NCI-H446 treated with DMSO at 0.1 percent for 48 hours (cell line): ENCODE measurements at regions not wholly inside any gene's neighbourhood (a gene's known extent, or its start where the extent isn't known, plus 50 kb on each side); places are given as distances from the start of the nearest gene placed in this dataset.

ENCODE experiments used
- DNase-seq: peaks from one replicate; lab custom pipeline; 2025; lab: John Stamatoyannopoulos, UW

DNA sequence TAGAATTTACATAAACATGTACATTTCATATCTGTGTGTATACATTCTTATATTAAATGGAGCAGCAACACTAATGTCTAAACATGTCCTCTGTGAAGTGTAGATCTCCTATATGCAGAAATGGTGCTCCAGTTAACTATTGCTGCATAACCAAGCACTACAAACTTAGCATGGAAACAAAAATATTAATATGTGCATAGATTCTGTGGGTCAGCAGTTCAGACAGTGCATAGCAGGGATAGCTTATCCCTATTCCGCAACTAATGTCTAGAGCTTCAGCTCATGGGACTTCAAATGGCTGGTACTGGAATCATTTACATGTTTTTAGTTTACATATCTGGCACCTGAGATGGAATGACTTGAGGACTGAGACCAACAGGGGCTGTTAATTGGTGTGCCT, 652.1 kb downstream of the TLE4 start:
- no peak for DNase-seq

DNA sequence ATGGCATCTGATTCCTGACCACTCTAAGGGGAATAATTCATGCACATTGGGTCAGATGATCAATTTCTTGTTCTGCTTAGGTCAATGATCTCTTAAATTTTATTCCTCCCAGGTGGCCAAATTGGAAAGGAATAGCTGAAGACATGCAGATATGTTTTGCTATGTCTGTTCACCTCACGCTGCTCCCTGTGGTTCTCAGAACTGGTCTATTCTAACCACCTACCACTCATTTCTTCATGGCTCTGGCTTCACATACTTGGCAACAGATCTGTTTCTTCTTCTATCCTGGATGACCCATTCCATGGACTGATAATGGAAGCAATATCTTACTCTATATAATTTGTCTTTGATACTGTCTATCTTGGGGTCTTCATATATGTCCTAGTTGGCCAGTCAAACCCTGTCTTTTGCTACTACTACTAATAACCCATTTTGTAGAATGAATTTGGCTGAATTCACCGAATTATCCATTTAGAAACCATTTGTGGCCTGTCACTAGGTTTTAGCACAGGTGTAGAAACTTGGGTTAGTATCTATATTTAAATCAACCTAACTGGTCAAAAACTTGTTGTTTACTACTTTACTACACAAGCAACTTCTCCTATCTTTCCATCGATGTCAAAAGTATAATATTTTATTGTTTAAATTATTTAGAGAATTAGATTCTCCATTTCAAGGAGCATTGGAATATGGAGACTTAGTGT, 650.9 kb downstream of the TLE4 start:
- no peak for DNase-seq

DNA sequence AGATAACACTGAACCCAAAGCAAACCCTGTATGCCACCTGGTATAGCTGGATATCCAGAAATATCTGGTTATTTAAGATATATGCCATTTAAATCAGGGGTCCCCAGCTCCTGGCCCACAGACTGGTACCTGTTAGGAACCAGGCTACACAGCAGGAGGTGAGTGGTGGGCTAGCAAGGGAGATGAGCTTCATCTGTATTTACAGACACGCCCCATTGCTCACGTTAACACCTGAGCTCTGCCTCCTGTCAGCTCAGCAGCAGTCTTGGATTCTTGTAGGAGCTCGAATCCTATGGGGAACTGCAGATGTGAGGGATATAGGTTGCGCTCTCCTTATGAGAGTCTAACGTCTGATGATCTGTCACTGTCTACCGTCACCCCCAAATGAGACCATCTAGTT, 646.6 kb downstream of the TLE4 start:
- no peak for DNase-seq

DNA sequence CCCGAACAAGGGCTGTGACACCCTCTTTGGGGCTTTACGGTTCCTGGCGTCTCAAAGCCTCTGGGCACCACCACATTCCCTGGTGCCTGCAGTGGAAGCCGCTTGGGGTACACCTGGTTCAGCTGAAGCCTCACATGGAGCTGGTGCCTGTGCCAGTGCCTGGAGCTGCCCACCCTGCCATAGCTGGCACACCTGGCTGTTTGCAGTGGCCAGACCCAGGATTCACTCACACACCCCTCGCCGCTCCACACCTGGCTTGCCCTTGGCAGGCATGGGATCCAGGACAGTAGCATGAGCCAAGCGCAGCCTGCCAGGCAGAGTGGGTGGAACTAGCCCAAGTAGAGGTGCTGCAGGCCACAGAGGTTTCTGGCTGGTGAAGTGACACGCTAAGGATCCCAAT, 641.8 kb downstream of the TLE4 start:
- no peak for DNase-seq

DNA sequence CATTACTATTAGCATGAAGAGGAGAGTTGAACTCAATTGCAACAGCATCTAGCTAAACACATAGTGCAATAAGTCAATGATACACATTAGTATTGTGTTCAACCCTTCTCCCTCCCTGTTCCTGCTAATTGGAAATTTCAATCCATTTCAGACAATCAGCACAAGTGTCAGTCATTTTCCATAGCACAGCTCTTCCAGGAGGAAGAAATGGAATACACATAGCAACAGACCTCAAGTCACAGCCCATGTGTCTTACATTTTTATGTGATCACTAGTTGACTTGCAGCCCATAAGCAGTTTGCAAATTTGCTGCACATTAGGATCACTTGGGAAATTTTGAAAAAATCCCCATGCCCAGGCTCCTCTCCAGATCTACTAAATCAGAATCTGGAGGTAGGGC, 636.9 kb downstream of the TLE4 start:
- no peak for DNase-seq

DNA sequence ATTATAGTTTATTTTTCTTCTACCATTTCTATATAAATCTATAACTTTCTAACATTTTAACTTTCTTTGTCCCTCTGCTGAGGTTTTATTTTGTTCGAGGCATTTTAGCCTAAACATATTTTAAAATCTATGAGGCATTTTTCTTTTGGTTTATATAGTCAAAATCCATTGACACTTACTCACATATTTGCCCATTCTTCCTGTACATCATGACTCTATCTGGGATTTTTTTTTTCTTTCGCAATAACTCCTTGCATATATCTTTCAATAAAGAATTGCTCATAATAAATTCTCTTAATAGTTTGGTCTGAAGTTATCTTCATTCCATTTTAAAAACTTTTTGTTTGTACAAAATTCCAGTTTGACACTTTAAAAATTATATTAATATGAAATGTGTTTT, 632.3 kb downstream of the TLE4 start:
- no peak for DNase-seq

DNA sequence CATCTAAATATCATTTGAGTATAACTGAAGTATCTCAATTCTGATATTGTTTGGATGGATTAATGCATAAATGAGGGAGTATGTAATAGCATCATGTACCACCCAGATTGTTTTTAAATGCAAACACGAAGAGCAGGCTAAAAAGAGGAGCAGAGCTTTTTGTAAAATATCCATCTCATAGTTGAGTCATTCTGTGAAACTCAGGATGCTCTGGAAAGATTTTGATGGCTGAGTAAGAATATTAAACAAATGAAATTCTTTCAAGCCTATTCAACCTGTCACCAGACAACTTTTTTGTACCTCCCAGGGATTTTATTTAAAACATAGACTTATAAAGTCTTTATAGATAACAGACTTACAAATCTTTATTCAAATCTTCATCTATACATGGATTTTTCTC, 625.9 kb downstream of the TLE4 start:
- no peak for DNase-seq

DNA sequence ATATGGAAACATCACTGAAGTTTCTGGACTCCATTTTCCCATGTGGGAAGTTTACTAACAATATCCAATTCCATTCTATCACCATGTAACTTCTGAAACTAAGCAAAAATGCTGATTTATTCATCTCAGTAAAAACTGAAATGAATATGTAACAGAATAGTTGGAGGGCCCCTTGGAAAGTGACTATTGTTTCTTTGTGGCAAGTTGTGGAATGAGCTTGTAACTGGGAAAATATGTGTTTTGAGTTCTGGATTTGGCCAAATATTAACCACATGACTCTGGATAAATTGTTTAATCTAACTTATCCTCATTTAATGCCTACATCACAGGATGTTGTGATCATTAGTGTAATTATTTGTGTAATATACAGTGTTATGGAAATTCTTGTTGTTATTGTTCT, 619.3 kb downstream of the TLE4 start:
- DNase-seq, result no peak

DNA sequence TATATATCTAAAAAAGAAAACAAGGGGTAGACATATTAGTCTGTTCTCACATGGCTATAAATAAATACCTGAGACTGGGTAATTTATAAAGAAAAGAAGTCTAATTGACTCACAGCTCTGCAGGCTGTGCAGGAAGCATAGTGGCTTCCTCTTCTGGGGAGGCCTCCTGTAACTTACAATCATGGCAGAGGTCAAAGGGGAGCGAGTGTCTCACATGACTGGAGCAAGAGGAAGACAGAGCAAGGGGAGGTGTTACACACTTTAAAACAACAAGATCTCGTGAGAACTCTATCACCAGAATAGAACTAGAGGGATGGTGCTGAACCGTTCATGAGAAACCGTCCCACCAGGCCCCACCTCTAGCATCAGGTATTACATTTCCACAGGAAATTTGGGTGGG, 616.8 kb downstream of the TLE4 start:
- no peak for DNase-seq

DNA sequence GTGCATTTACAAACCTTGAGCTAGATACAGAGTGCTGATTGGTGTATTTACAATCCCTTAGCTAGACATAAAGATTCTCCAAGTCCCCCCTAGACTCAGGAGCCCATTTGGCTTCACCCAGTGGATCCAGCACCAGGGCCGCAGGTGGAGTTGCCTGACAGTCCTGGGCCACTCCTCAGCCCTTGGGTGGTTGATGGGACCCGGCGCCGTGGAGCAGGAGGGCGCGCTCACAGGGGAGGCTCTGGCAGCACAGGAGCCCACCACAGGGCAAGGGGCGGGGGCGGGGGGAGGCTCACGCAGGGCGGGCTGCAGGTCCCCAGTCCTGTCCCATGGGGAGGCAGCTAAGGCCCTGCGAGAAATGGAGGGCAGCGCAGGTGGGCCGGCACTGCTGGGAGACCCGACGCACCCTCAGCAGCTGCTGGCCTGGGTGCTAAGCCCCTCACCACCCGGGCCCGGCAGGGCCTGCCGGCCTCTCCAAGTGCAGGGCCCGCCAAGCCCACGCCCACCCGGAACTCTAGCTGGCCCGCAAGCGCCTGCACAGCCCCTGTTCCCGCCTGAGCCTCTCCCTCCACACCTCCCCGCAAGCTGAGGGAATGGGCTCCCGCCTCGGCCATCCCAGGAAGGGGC, 613.5 kb downstream of the TLE4 start:
- DNase-seq, result no peak

DNA sequence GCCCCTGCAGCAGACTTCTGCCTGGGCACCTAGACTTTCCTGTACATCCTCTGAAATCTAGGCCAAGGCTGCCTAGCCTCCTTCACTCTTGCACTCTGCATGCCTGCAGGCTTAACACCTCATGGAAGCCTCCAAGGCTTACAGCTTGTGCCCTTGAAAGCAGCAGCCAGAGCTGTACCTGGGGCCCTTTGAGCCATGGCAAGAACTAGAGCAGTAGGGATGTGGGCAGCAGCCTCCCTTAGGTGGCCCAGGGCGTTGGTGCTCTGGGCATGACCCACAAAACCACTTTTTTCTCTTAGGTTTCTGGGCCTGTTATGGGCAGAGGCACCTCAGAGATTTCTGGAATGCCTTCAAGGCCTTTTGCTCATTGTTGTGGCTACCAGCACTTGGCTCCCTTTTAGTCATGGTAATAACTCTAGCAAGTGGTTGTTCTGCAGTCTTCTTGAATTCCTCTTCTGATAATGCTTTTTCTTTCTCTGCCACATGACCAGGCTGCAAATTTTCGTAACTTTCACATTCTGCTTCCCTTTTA, 606.2 kb downstream of the TLE4 start:
- DNase-seq, result no peak

DNA sequence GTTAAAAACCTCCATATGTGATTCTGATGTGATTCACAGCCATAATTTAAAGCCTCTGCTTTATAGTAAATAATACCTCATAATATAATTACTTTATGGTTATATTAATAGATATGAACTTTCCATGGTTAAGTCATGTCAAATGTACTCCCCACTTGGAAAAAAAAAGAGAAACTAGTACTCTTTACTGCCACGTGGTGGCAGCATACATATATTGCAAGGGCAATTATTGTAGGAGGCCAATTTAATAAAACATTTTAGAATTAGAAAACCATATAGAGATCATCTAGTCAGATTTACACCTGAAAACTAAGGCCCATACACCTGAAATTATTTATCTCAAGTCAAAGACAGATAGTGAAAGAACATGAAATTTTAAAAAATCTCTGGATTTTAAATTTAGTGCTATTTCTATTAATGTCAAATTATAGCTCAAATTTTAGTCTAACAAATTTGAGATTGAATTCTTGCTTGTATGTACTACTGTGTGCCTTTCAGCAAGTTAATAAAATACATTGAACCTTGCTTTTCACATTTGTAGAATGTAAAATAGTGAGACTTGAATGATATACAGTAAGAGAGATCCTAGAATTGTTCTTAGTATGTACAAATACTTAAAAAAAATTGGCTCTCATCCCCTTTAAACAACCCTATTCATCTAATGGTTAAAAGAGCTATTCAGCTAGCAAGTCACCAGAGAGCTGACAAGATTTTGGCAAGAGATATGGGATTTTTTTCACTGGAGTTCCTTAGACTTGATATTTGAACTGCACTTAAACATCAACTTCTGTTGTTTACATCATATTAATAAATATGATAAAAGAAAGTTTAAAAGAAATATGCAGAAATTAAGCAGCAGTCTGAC, 603.8 kb downstream of the TLE4 start:
- DNase-seq, result peak; percentile 0

DNA sequence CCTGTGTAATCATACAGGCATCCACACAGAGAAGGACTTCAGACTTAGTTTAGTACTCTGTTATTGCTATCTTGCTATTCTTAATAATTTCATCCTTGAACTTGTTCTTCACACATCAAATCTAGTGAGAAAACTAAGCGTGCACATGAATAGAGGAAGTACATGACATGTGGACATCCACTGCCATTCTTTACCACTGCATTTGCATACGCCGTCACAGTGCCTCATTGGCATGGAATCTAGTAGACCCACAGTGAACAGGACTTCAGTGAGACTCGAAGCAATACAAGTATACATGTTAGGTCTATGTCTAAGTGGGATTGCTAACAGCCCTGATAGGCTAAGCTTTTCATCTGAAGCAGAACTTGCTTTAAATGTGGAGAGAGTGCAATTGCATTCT, 592.1 kb downstream of the TLE4 start:
- DNase-seq, result no peak

DNA sequence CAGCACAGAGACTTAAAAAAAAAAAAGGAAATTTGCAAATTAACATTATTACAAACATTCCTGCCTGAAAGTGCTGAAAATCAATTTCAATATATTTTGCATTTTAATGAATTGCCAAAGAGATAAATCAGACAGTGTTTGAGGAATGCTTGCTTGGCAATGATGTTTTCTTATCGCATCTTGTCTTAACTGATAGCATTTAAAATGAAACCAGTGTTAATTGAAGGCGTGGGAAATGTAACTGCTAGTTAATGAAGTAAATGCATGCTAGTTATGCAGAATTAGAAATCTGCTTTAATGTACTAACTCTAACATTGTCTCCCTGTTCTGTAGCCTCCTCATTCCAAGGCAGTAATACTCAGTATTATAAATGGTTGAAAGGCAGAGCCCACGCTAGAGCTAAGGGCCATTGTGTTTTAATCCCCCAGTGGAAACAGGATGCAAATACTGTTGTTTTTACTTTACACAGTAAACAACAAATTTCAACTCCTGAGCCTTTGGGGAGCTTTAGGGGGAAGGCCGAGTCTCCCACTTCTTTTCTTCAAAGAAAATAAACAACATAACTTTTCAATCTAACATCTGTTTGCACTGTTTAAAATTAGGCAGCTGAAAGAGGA, 586.9 kb downstream of the TLE4 start:
- DNase-seq, result no peak

DNA sequence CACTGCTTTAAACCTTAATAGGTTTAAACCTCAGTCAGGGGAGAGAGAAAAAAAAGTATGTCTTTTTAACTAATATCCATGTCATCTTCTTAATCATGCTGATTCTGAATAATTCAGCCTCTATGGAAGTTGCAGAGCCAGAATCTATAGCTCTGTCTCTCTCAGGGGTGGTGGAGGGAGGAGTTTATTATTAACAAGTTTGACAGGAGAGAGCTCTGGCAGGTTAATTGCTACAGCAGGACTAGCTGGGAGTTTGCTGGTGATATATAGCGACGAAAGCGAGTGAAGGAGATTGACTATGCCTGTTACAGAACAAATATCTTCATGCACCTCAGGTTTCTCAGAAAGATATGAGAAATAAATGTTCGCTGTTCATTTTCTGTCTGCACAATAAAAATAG, 586.4 kb downstream of the TLE4 start:
- DNase-seq, result no peak

DNA sequence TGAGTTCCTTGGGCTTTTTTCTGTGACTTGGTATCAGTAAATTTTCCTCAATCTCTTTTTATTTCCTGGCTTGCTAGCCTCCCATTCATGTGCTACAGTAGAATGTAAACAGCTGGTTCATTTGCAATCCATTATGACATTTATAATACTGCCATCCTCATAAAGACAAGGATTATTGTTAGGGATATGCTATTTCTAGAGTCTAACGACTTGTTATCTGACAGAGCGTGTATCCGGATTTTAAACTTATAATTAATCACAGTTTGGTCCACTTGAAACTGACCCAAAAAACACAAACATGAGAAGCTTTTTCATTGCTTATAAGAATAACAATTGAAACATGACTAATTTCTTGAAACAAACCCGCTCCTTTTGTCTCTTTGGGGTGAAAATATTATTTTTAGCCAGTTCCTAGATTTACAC, 585.8 kb downstream of the TLE4 start:
- no peak for DNase-seq

DNA sequence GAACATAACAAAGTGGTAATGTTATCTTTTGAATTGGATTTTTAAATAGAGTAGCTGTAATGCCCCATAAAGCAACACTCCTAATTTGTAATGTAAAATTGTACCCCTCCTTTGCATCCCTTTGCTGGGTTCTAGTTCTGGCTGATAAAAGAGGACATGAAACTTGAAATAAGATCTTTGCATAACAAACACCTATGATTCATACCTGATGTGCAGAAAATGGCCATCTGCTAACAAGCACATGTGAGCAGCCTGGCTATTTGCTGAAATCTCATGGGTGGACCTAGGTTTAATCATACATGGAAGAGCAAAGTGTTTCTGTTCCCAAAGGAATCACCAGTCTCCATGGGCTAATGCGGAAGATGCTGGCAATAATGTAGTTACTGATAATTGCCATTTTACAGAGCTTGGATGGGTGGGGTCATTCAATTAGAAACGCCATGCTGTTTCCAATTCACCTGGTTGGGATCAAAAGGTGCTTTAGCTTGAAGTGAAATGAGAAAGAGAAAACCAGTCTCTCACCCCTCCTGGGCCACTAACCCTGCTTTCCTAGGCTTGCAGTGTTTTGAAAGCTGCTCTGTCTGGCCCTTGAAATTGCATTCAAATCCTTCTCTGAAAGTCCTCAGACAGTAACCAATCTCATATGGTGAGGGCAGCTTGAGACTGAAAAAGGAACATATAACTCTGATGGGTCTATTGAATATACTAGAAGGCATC, 585.1 kb downstream of the TLE4 start:
- no peak for DNase-seq

DNA sequence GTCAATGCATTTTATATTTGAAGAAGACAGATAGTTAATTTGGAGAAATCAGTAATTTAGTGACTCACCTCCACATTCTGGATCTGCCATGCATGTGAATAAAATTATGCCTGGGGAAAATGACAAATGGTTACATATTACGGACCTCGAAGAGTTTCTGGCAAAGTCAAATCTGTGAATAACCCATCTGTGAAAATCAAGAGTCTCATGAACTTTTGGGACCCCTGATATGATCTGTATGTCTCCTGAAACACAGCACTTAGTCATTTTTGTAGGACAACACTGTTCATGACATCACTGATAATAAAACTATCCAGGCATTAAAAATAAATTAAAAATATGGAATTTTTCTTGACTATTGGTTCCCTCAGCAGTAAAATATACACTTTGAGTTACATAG, 584.5 kb downstream of the TLE4 start:
- no peak for DNase-seq

DNA sequence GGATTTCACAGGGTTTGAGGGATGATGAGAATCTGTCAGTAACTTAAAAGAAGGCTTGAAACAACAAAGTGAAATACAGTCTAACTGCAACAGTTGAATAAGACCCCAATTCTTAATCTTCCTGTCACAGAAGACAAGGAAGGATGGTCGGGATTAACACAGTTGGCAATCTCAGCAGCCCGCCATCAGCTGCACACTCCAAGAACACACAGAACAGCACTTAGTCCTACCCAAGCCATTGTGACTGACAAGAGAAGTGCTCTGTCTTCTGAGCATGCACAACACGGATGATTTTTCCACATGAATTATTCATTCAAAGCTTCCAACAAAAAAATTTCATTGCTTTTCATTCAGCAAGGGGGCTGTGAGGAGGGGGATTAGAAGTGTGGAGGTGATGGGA, 576.1 kb downstream of the TLE4 start:
- DNase-seq, result no peak

DNA sequence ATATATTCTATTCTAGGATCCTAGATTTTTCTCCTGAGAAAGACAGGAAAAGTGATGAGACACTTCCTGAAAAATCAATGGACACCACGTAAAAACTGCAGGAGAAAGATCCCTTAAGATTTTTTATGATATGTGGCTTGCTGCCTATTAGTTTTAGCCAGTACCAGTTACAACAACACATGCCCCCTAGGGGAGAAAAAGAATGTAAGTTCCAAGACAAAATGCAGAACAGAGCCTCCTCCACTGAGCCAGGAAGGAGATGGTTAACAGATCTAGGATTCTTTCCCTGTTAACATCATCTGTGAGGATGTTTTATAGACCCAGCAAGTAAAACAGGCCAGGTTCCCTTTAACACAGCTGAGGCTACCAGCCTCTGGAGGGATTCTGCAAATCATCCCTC, 574.7 kb downstream of the TLE4 start:
- no peak for DNase-seq

DNA sequence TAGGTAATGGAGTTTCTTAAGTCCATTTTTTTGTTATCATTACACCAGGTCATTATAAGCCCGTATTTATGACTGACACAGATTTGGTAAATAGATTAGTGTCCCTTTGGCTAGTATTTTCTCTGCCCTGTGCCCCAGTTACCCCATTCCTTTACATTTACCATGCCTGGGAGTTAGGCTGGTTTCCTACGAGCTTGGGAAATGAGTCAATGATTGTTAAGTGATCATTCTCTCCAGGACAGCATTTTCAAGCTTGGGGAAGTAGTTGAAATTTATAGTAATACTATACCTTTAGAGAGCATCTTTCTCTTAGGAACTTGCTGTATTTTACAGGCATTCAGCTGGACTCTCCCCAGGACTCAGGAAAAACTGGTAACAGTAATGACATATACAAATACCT, 573.1 kb downstream of the TLE4 start:
- DNase-seq, result no peak

DNA sequence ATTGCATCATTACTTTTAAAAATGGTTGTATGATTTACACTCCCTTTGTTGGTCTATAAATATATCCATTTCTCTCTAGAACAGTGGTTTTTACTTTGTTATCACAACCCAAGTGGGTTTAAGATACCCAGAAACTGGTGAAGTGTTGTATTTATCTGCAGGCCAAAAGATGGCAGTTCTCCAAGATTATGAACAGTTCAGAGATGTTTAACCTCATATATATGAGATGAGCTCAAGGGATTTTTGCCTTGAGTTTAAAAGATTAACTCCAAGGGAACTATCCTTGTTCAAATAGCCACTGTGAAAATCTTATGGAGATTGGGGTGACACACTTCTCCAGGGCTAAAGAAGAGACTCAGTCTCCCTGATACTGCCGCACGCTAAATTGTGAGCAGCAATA, 572.6 kb downstream of the TLE4 start:
- DNase-seq, result no peak
